ENCODE measurements at regions not wholly inside any gene's neighbourhood (a gene's known extent, or its start where the extent isn't known, plus 50 kb on each side); places are given as distances from the start of the nearest gene placed in this dataset.

DNA sequence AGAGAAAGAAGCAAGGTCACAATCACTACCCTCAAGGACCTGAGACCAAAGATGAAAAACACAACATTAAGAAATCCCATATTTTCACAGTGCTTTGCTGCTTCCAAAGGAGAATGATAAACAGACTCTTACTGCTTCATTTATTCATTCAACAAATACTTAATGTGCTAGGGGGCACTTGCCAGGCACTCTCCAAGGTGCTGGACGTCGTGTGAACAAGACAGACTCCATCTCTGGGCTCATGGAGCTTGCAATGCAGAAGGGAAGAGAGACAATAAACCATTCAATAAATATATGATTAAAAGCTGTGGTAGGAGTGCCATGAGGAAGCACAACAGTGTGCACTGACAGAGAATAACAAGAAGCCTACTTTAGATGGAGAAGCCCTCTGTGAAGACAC is 327.7 kb downstream of the CDK5RAP2 start:
- H3K27ac ChIP-seq (ENCODE audit: low read depth, low read length) = no peak overlapping the region
- H3K9ac ChIP-seq (ENCODE audit: low read length) = no peak overlapping the region
- BruUV-seq (replicated peaks) = no TSS peak
- H3K27me3 ChIP-seq (ENCODE audit: insufficient read depth, low read length) = peaks cover 10% of the 10 kb centered on the region; the same call in 1 of the 2 replicates
- intact Hi-C loops (cut with micrococcal nuclease) = no loop called here
- POLR2A ChIA-PET = no interaction called here
- no peaks in the 10 kb centered on the region for H3K9me2 ChIP-seq (ENCODE audit: insufficient read depth)
- no peaks in the 10 kb centered on the region for H4K20me1 ChIP-seq (ENCODE audit: insufficient read depth)
- DNase-seq (ENCODE audit: low read depth, low spot score) = no peak
- no peak overlapping the region for H2AFZ ChIP-seq (ENCODE audit: low read depth, low read length, poor library complexity, severe bottlenecking)
- no peaks in the 10 kb centered on the region for H3K4me1 ChIP-seq (ENCODE audit: control insufficient read depth in 1 of 2, insufficient read depth in 2 of 2, low read length in 2 of 2)
- no peaks in the 10 kb centered on the region for H3K36me3 ChIP-seq (ENCODE audit: control insufficient read depth in 1 of 2, insufficient read depth in 2 of 2, low read length in 2 of 2)
- RAD21 ChIA-PET (ENCODE audit: low non-redundant PET in 1 of 2, low total read pairs in 2 of 2, uncharacterized antibody in 2 of 2, unreplicated experiment in 2 of 2) = no interaction called here
- ATAC-seq = no peak
- no peak overlapping the region for H3K4me3 ChIP-seq (replicated peaks in 1 of 2; ENCODE audit: low read depth in 1 of 2, low read length in 2 of 2)
- H3K9me3 ChIP-seq (ENCODE audit: control insufficient read depth in 1 of 2, insufficient read depth in 1 of 2, low read depth in 1 of 2, low read length in 2 of 2) = no peaks in the 10 kb centered on the region
- no peak overlapping the region for H3K4me2 ChIP-seq (ENCODE audit: low read length)
- no peaks in the 10 kb centered on the region for H3K79me2 ChIP-seq (ENCODE audit: insufficient read depth, low read length)
- CTCF ChIA-PET = no interaction called here
- TF ChIP-seq EZH2phosphoT487 (IDR thresholded peaks at IDR 0.05; ENCODE audit: borderline replicate concordance) (no peak), EGR1 (IDR thresholded peaks at IDR 0.05; ENCODE audit: low read depth) (no peak), FOSL1 (IDR thresholded peaks at IDR 0.05; ENCODE audit: low read depth) (no peak), POLR2A (IDR thresholded peaks at IDR 0.05; ENCODE audit: borderline replicate concordance, extremely low read depth, insufficient read depth, insufficient read length) (no peak)
- TF ChIP-seq, protein P1, sequence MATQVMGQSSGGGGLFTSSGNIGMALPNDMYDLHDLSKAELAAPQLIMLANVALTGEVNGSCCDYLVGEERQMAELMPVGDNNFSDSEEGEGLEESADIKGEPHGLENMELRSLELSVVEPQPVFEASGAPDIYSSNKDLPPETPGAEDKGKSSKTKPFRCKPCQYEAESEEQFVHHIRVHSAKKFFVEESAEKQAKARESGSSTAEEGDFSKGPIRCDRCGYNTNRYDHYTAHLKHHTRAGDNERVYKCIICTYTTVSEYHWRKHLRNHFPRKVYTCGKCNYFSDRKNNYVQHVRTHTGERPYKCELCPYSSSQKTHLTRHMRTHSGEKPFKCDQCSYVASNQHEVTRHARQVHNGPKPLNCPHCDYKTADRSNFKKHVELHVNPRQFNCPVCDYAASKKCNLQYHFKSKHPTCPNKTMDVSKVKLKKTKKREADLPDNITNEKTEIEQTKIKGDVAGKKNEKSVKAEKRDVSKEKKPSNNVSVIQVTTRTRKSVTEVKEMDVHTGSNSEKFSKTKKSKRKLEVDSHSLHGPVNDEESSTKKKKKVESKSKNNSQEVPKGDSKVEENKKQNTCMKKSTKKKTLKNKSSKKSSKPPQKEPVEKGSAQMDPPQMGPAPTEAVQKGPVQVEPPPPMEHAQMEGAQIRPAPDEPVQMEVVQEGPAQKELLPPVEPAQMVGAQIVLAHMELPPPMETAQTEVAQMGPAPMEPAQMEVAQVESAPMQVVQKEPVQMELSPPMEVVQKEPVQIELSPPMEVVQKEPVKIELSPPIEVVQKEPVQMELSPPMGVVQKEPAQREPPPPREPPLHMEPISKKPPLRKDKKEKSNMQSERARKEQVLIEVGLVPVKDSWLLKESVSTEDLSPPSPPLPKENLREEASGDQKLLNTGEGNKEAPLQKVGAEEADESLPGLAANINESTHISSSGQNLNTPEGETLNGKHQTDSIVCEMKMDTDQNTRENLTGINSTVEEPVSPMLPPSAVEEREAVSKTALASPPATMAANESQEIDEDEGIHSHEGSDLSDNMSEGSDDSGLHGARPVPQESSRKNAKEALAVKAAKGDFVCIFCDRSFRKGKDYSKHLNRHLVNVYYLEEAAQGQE (IDR thresholded peaks at IDR 0.05; ENCODE audit: low read depth) = peak; percentile 46
- TF ChIP-seq, protein P2, sequence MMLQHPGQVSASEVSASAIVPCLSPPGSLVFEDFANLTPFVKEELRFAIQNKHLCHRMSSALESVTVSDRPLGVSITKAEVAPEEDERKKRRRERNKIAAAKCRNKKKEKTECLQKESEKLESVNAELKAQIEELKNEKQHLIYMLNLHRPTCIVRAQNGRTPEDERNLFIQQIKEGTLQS (IDR thresholded peaks at IDR 0.05) = no peak
- TF ChIP-seq, protein P3, sequence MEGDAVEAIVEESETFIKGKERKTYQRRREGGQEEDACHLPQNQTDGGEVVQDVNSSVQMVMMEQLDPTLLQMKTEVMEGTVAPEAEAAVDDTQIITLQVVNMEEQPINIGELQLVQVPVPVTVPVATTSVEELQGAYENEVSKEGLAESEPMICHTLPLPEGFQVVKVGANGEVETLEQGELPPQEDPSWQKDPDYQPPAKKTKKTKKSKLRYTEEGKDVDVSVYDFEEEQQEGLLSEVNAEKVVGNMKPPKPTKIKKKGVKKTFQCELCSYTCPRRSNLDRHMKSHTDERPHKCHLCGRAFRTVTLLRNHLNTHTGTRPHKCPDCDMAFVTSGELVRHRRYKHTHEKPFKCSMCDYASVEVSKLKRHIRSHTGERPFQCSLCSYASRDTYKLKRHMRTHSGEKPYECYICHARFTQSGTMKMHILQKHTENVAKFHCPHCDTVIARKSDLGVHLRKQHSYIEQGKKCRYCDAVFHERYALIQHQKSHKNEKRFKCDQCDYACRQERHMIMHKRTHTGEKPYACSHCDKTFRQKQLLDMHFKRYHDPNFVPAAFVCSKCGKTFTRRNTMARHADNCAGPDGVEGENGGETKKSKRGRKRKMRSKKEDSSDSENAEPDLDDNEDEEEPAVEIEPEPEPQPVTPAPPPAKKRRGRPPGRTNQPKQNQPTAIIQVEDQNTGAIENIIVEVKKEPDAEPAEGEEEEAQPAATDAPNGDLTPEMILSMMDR (IDR thresholded peaks at IDR 0.05 in 2 of 3, conservative IDR thresholded peaks at IDR 0.05 in 1 of 3; ENCODE audit: borderline replicate concordance in 1 of 3, insufficient read depth in 1 of 3, low read depth in 2 of 3, low read length in 2 of 3) = no peak

Data from HCT116 (cell line).